ENCODE measurements at regions not wholly inside any gene's neighbourhood (a gene's known extent, or its start where the extent isn't known, plus 50 kb on each side); places are given as distances from the start of the nearest gene placed in this dataset.

GRCh38 chr4:108398836-108399235 lies 221.5 kb upstream of the RPL34 start:
- Histone ChIP-seq H3K4me2 (ENCODE audit: insufficient read depth, low read length) (no peak overlapping the region), H3K9ac (replicated peaks; ENCODE audit: extremely low read depth, insufficient read depth, low read length) (no peak overlapping the region), H3K79me2 (ENCODE audit: control insufficient read depth, insufficient read depth, low read length) (no peaks in the 10 kb centered on the region), H3K9me3 (replicated peaks; ENCODE audit: control insufficient read depth, insufficient read depth, low read length) (no peaks in the 10 kb centered on the region), H3K4me3 (replicated peaks in 1 of 3; ENCODE audit: insufficient read depth in 1 of 3, low read depth in 1 of 3, low read length in 3 of 3) (no peak overlapping the region), H3K9me1 (replicated peaks; ENCODE audit: control insufficient read depth, extremely low read depth, insufficient read depth, low read length) (no peaks in the 10 kb centered on the region), H3K27me3 (ENCODE audit: control insufficient read depth in 2 of 2, insufficient read depth in 2 of 2, low read length in 2 of 2) (no peaks in the 10 kb centered on the region), H3K27ac (ENCODE audit: insufficient read depth, low read depth, low read length) (no peak overlapping the region), H2AFZ (ENCODE audit: low read depth, low read length) (no peak overlapping the region), H4K20me1 (replicated peaks; ENCODE audit: control insufficient read depth, extremely low read depth, insufficient read depth, low read length) (no peaks in the 10 kb centered on the region), H3K4me1 (ENCODE audit: control insufficient read depth, extremely low read depth, insufficient read depth, low read length) (no peaks in the 10 kb centered on the region), H3K36me3 (ENCODE audit: control insufficient read depth in 2 of 2, extremely low read depth in 1 of 2, insufficient read depth in 2 of 2, low read length in 2 of 2) (no peaks in the 10 kb centered on the region)
- no peak for FAIRE-seq
- ChIA-PET POLR2A (no interaction called here), CTCF (no interaction called here)
- intact Hi-C loops (cut with micrococcal nuclease) (no loop called here), dilution Hi-C loops (cut with MboI; ENCODE audit: extremely low pct_ligation_motif_present, low sequenced_read_pairs) (no loop called here)
- TF ChIP-seq POLR2A (IDR thresholded peaks at IDR 0.05; ENCODE audit: low read depth, low read length) (no peak), JUN (IDR thresholded peaks at IDR 0.05; ENCODE audit: borderline replicate concordance, insufficient read depth, insufficient read length, low read depth) (no peak), FOS (IDR thresholded peaks at IDR 0.05; ENCODE audit: borderline replicate concordance, insufficient read depth, low read length) (no peak), GATA2 (IDR thresholded peaks at IDR 0.05; ENCODE audit: insufficient read depth, insufficient read length, low read depth, low read length) (no peak), CTCF (IDR thresholded peaks at IDR 0.05; ENCODE audit: extremely low read depth in 1 of 2, insufficient read depth in 1 of 2, low read depth in 1 of 2, low read length in 2 of 2) (no peak), MYC (IDR thresholded peaks at IDR 0.05; ENCODE audit: low read depth, low read length) (no peak), POLR2AphosphoS5 (IDR thresholded peaks at IDR 0.05; ENCODE audit: insufficient read depth, low read depth, low read length) (no peak), MAX (IDR thresholded peaks at IDR 0.05; ENCODE audit: insufficient read depth, insufficient read length) (no peak)
- BruUV-seq (replicated peaks), result no TSS peak
- DNase-seq (ENCODE audit: low read depth, low spot score), result no peak

All from endothelial cell of umbilical vein (primary cell).